ENCODE measurements at regions not wholly inside any gene's neighbourhood (a gene's known extent, or its start where the extent isn't known, plus 50 kb on each side); places are given as distances from the start of the nearest gene placed in this dataset.

DNA sequence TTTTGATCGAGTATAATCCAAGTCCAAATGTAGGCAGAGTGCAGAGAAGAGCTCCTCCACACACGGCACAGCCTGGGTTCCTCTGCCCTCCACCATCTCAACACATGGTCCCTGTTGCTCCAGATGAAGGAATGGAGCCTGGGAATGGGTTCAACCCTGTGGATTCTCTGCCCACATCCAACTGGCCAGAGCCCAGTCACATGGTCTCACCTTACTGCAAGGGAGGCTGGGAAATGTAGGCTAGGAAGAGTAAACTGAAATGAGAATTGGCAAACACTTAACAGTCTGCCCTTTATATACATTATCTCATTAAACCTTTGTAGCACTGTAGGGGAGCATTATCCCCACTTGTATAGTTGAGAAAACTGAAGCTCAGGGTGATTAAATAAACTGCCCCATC is 60.1 kb upstream of the RAB4A start:
- DNase-seq (no peak), ATAC-seq (no peak)
- H3K4me1 ChIP-seq = no peaks in the 10 kb centered on the region
- H3K27me3 ChIP-seq = no peaks in the 10 kb centered on the region
- TF ChIP-seq POLR2A (IDR thresholded peaks at IDR 0.05) = no peak
- TF ChIP-seq, protein P1, sequence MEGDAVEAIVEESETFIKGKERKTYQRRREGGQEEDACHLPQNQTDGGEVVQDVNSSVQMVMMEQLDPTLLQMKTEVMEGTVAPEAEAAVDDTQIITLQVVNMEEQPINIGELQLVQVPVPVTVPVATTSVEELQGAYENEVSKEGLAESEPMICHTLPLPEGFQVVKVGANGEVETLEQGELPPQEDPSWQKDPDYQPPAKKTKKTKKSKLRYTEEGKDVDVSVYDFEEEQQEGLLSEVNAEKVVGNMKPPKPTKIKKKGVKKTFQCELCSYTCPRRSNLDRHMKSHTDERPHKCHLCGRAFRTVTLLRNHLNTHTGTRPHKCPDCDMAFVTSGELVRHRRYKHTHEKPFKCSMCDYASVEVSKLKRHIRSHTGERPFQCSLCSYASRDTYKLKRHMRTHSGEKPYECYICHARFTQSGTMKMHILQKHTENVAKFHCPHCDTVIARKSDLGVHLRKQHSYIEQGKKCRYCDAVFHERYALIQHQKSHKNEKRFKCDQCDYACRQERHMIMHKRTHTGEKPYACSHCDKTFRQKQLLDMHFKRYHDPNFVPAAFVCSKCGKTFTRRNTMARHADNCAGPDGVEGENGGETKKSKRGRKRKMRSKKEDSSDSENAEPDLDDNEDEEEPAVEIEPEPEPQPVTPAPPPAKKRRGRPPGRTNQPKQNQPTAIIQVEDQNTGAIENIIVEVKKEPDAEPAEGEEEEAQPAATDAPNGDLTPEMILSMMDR (IDR thresholded peaks at IDR 0.05) = no peak
- intact Hi-C loops (cut with DNase I) = no loop called here
- no peaks in the 10 kb centered on the region for H3K36me3 ChIP-seq
- H3K27ac ChIP-seq = no peak overlapping the region
- no peaks in the 10 kb centered on the region for H3K9me3 ChIP-seq
- H3K4me3 ChIP-seq = no peak overlapping the region
- 94% methylated on average over 2 of the region's 2 CpGs for WGBS (ENCODE audit: insufficient coverage, low coverage, low lambda C conversion rate, missing lambda C conversion rate)

DNA sequence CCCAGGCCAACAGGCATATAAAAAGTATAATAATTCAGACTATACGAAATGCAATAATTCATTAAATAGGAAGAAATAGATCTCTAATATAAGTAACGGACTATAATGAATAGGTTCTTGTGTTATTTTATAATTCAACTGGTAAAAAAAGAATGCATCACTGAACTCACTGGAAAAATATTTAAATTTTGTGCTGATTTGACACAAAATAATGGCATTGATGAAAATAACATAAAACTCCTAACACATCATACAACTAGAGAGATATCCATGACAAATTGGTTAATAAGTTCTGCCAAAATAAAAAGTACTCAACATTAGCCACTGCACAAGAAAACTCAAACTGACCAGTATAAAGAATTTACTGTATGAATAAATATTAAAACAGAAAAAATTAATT is 57.1 kb upstream of the RAB4A start:
- Histone ChIP-seq H3K27ac (no peak overlapping the region), H3K4me3 (no peak overlapping the region), H3K27me3 (no peaks in the 10 kb centered on the region), H3K9me3 (no peaks in the 10 kb centered on the region), H3K36me3 (no peaks in the 10 kb centered on the region), H3K4me1 (no peaks in the 10 kb centered on the region)
- WGBS (ENCODE audit: insufficient coverage, low coverage, low lambda C conversion rate, missing lambda C conversion rate) = 93% methylated on average over 2 of the region's 2 CpGs
- intact Hi-C loops (cut with DNase I) = no loop called here
- DNase-seq = no peak
- ATAC-seq = no peak
- TF ChIP-seq POLR2A (IDR thresholded peaks at IDR 0.05) = no peak
- TF ChIP-seq, protein P1 (IDR thresholded peaks at IDR 0.05) = no peak

DNA sequence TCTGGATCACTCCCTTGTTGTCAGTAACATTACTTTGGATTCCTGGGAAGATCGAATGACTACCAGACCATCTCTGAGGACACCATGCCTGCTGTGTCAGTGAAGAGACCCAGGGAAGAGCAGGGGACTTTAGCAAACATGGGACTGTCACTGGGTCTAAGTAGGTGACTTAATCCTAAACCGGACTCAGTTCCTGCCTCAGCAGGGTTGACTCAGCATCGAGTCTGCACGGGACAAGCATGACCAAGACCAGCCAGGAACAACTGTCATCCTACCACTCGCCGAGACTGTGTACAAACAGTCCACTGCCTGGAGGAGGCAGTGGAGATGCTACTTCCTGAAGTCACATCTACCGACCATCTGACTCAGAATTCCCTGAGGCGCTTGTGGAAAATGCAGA is 53.2 kb upstream of the RAB4A start:
- intact Hi-C loops (cut with DNase I) = no loop called here
- no peaks in the 10 kb centered on the region for H3K36me3 ChIP-seq
- TF ChIP-seq POLR2A (IDR thresholded peaks at IDR 0.05) = no peak
- TF ChIP-seq, protein P1 (IDR thresholded peaks at IDR 0.05) = no peak
- no peak for ATAC-seq
- H3K4me3 ChIP-seq = no peak overlapping the region
- peaks cover 0 to 19% (median 3%) of the 10 kb centered on the region in 4 donors for H3K4me1 ChIP-seq
- H3K9me3 ChIP-seq = no peaks in the 10 kb centered on the region
- no peak for DNase-seq
- 86% methylated on average over 1 of the region's 8 CpGs for WGBS (ENCODE audit: insufficient coverage, low coverage, low lambda C conversion rate, missing lambda C conversion rate)
- no peaks in the 10 kb centered on the region for H3K27me3 ChIP-seq
- no peak overlapping the region for H3K27ac ChIP-seq

DNA sequence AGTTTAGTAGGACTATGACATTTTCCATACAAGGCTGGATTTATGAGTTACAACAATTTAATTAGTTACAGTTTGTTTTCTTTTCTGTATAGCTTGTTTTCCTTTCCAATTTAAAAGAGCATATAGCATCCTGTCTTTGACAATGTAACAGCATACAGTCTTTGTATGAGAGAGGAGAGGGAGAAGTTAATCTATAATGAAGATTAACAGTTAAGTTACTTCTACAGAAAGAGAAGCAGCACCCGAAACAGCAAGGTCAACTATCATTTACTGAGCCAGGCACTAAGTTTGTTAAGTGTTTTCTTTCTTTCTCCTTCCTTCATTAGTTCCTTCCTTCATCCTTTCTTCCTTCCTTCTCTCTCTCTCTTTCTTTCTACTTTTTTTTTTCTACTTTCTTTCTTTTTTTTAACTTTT is 52.3 kb upstream of the RAB4A start:
- H3K4me3 ChIP-seq = no peak overlapping the region
- DNase-seq = no peak
- H3K27ac ChIP-seq = no peak overlapping the region
- H3K36me3 ChIP-seq = no peaks in the 10 kb centered on the region
- H3K4me1 ChIP-seq = peaks cover 0 to 28% (median 7%) of the 10 kb centered on the region in 4 donors
- TF ChIP-seq POLR2A (IDR thresholded peaks at IDR 0.05) = no peak
- TF ChIP-seq, protein P1 (IDR thresholded peaks at IDR 0.05) = no peak
- 32% methylated on average over 1 of the region's 1 CpG for whole genome bisulfite sequencing (ENCODE audit: insufficient coverage, low coverage, low lambda C conversion rate, missing lambda C conversion rate)
- intact Hi-C loops (cut with DNase I) = no loop called here
- no peak for ATAC-seq
- no peaks in the 10 kb centered on the region for H3K9me3 ChIP-seq
- H3K27me3 ChIP-seq = no peaks in the 10 kb centered on the region

All from right lobe of liver (tissue), 6 donors.